SK-N-SH (cell line): ENCODE measurements at regions not wholly inside any gene's neighbourhood (a gene's known extent, or its start where the extent isn't known, plus 50 kb on each side); places are given as distances from the start of the nearest gene placed in this dataset.

Source experiments
- CTCF ChIA-PET: fragments of 300-600, 350-600 bp; formaldehyde crosslinking; extraction: SDS; loops from one replicate; lab custom pipeline; 2021; lab: Yijun Ruan, JAX
- POLR2A ChIA-PET: fragments of 350-600 bp; sonication (Branson Sonifier 250); formaldehyde crosslinking; extraction: SDS; loops from one replicate; lab custom pipeline; 2020; ENCODE audit warnings: antibody characterized with exemption, inconsistent platforms; lab: Yijun Ruan, JAX
- DNase-seq: peaks from one replicate; pipeline ENCODE4 v3.0.0; 2012
- H2AFZ ChIP-seq: fragments of 200-600 bp; sonication (generic); 2 replicates; pipeline ENCODE4 v1.8.1; 2016; ENCODE audit warnings: antibody characterized with exemption, mild to moderate bottlenecking, low read depth
- H3F3A ChIP-seq: fragments of 200-600 bp; sonication (generic); replicated peaks from 2 replicates; pipeline ENCODE3; 2016; ENCODE audit warnings: antibody characterized with exemption, mild to moderate bottlenecking; ENCODE audit not compliant: insufficient read depth
- H3K27ac ChIP-seq, 2 experiments: fragments of 200-500 bp in 1 of 2; fragments of 200-600 bp in 1 of 2; sonication (Bioruptor generic) in 1 of 2; sonication (generic), shearing (Covaris generic) in 1 of 2; 2 replicates each; pipeline versions ENCODE4 v1.5.1 to v1.6.1; 2014 to 2016; ENCODE audit warnings: low read depth in 2 of 2, inconsistent platforms in 1 of 2, low read length in 1 of 2, mild to moderate bottlenecking in 1 of 2, mixed read lengths in 1 of 2
- H3K27me3 ChIP-seq: fragments of 200-600 bp; sonication (generic), shearing (Covaris generic); 2 replicates; pipeline ENCODE4 v1.6.1; 2016; ENCODE audit warnings: mixed run types; ENCODE audit not compliant: insufficient read depth
- H3K36me3 ChIP-seq, 2 experiments: fragments of 200-500 bp in 1 of 2; fragments of 200-600 bp in 1 of 2; sonication (Bioruptor generic) in 1 of 2; sonication (generic) in 1 of 2; replicated peaks in 1 of 2; 2 replicates each; pipeline versions ENCODE3 to v1.5.1; 2014 to 2016; ENCODE audit warnings: low read length in 1 of 2, mild to moderate bottlenecking in 1 of 2; ENCODE audit not compliant: insufficient read depth in 2 of 2, control insufficient read depth in 1 of 2
- H3K4me1 ChIP-seq, 2 experiments: fragments of 200-500 bp in 1 of 2; fragments of 200-600 bp in 1 of 2; sonication (Bioruptor generic) in 1 of 2; sonication (generic), shearing (Covaris generic) in 1 of 2; 2 replicates each; pipeline versions ENCODE4 v1.5.1 to v1.6.1; 2014 to 2016; ENCODE audit warnings: low read depth in 1 of 2, low read length in 1 of 2, mixed run types in 1 of 2; ENCODE audit not compliant: insufficient read depth in 2 of 2, control insufficient read depth in 1 of 2
- H3K4me2 ChIP-seq: fragments of 200-600 bp; sonication (generic), shearing (Covaris generic); 2 replicates; pipeline ENCODE4 v1.6.1; 2017; ENCODE audit warnings: mixed run types
- H3K4me3 ChIP-seq, 2 experiments: fragments of 200-500 bp in 1 of 2; fragments of 200-600 bp in 1 of 2; sonication (Bioruptor generic) in 1 of 2; sonication (generic), shearing (Covaris generic) in 1 of 2; 2 replicates each; pipeline versions ENCODE4 v1.5.1 to v1.8.1; 2014 to 2016; ENCODE audit warnings: low read depth in 2 of 2, inconsistent platforms in 1 of 2, low read length in 1 of 2, mild to moderate bottlenecking in 1 of 2, mixed read lengths in 1 of 2, moderate library complexity in 1 of 2
- H3K79me2 ChIP-seq: fragments of 200-600 bp; sonication (generic); 2 replicates; pipeline ENCODE4 v1.8.1; 2017; ENCODE audit warnings: mild to moderate bottlenecking; ENCODE audit not compliant: insufficient read depth
- H3K9ac ChIP-seq: fragments of 200-600 bp; sonication (generic); 2 replicates; pipeline ENCODE4 v1.6.1; 2017; ENCODE audit warnings: mixed run types
- H3K9me2 ChIP-seq: fragments of 200-600 bp; sonication (generic); 2 replicates; pipeline ENCODE4 v1.6.1; 2017; ENCODE audit warnings: mixed run types
- H3K9me3 ChIP-seq: fragments of 200-600 bp; sonication (generic); 2 replicates; pipeline ENCODE4 v1.6.1; 2017; ENCODE audit warnings: mixed run types, mild to moderate bottlenecking, moderate library complexity
- H4K20me1 ChIP-seq: fragments of 200-600 bp; sonication (generic); 2 replicates; pipeline ENCODE4 v1.6.1; 2017; ENCODE audit warnings: mild to moderate bottlenecking, mixed run types; ENCODE audit not compliant: insufficient read depth
- CHD2 ChIP-seq: fragments of 150-350 bp; IDR thresholded peaks from 2 replicates; pipeline ENCODE4 v1.6.1; 2018; ENCODE audit warnings: low read length; ENCODE audit not compliant: partially characterized antibody
- EP300 ChIP-seq, 2 experiments: IDR thresholded peaks; 2 replicates each; pipeline versions ENCODE4 v1.4.0 to v1.6.1; 2012; ENCODE audit warnings: borderline replicate concordance in 1 of 2, low read depth in 1 of 2, low read length in 1 of 2
- EZH2phosphoT487 ChIP-seq: fragments of 200-600 bp; sonication (generic); IDR thresholded peaks from 2 replicates; pipeline ENCODE4 v1.6.1; 2017; ENCODE audit warnings: low read depth, mixed run types, mild to moderate bottlenecking, antibody characterized with exemption, moderate library complexity, borderline replicate concordance
- FOXJ3 ChIP-seq: sonication (generic); formaldehyde crosslinking; IDR thresholded peaks from 2 replicates; pipeline ENCODE4 v1.5.1; 2020; ENCODE audit warnings: mild to moderate bottlenecking, missing genetic modification reagents
- GABPA ChIP-seq: IDR thresholded peaks from 2 replicates; pipeline ENCODE4 v1.4.0; 2012; ENCODE audit warnings: low read depth, mild to moderate bottlenecking
- GATA2 ChIP-seq: sonication (generic); formaldehyde crosslinking; IDR thresholded peaks from 2 replicates; pipeline ENCODE4 v1.5.0; 2020; ENCODE audit warnings: mild to moderate bottlenecking, missing genetic modification reagents
- IRF3 ChIP-seq: fragments of 150-350 bp; IDR thresholded peaks from 2 replicates; pipeline ENCODE4 v1.6.1; 2016; ENCODE audit warnings: mild to moderate bottlenecking, low read depth, low read length
- MAX ChIP-seq: IDR thresholded peaks from 2 replicates; pipeline ENCODE4 v1.4.0; 2012; ENCODE audit warnings: low read depth
- MEF2A ChIP-seq: IDR thresholded peaks from 2 replicates; pipeline ENCODE4 v1.4.0; 2012; ENCODE audit warnings: low read depth, borderline replicate concordance
- NRF1 ChIP-seq: IDR thresholded peaks from 2 replicates; pipeline ENCODE4 v1.6.1; 2012; ENCODE audit warnings: low read depth, mild to moderate bottlenecking, low read length
- POLR2AphosphoS5 ChIP-seq: IDR thresholded peaks from 2 replicates; pipeline ENCODE4 v1.6.1; 2012; ENCODE audit warnings: low read depth, low read length
- SIN3A ChIP-seq: IDR thresholded peaks from 2 replicates; pipeline ENCODE4 v1.6.1; 2012; ENCODE audit warnings: low read depth, mild to moderate bottlenecking, low read length, moderate library complexity, borderline replicate concordance
- TCF12 ChIP-seq: IDR thresholded peaks from 2 replicates; pipeline ENCODE4 v1.4.0; 2012
- TEAD4 ChIP-seq: IDR thresholded peaks from 2 replicates; pipeline ENCODE4 v1.4.0; 2012; ENCODE audit warnings: mild to moderate bottlenecking, borderline replicate concordance; ENCODE audit not compliant: insufficient read depth
- YY1 ChIP-seq: IDR thresholded peaks from 2 replicates; pipeline ENCODE4 v1.4.0; 2012; ENCODE audit warnings: low read depth, mild to moderate bottlenecking
- WGBS: methylation state at CpG from one replicate; pipeline ENCODE4 v1.1.6; 2017; ENCODE audit warnings: low lambda C conversion rate; 5-methylcytosine and 5-hydroxymethylcytosine counted together
- TF ChIP-seq, protein P1 (sequence below): fragments of 150-350 bp; IDR thresholded peaks from 2 replicates; pipeline ENCODE4 v1.6.1; 2017; ENCODE audit warnings: antibody characterized with exemption, low read length, low read depth, borderline replicate concordance
- TF ChIP-seq, protein P2 (sequence below): IDR thresholded peaks from 2 replicates; pipeline ENCODE4 v1.6.1; 2012; ENCODE audit warnings: mild to moderate bottlenecking, low read depth, low read length, moderate library complexity
- TF ChIP-seq, protein P3 (sequence below): IDR thresholded peaks from 2 replicates; pipeline ENCODE4 v1.4.0; 2012; ENCODE audit warnings: low read depth, borderline replicate concordance
- TF ChIP-seq, protein P4 (sequence below): fragments of 200-600 bp; sonication (generic); IDR thresholded peaks from 2 replicates; pipeline ENCODE4 v1.6.1; 2017; ENCODE audit warnings: antibody characterized with exemption, mild to moderate bottlenecking, moderate library complexity
- TF ChIP-seq, protein P5 (sequence below): IDR thresholded peaks from 2 replicates; pipeline ENCODE4 v1.4.0; 2012; ENCODE audit warnings: low read depth, borderline replicate concordance

DNA sequence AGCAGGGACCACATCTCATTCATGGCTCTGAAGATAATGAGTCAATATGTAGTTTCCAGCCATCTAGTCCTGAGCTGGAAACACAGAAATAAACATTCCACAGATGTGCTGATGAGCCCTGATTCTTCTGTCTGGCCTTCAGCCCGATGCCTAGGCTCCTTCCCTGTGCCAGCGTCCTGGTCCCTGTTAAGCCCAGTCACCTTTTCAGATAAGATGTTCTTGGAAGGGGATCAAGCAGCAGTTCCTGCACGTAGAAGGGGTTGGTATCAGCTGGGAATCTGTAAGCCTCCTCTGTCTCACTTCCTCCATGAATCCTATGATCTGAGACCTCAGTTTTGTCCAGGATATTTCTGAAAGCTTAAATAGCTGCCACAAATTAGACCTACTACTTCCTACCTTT, 149.3 kb downstream of the TTC32 start:
- H3K27ac ChIP-seq = no peak overlapping the region
- ChIA-PET CTCF (no interaction called here), POLR2A (no interaction called here)
- TF ChIP-seq MEF2A (no peak), IRF3 (no peak), GABPA (no peak), MAX (no peak), POLR2AphosphoS5 (no peak), FOXJ3 (CRISPR knock-in tag) (no peak), TEAD4 (no peak), EZH2phosphoT487 (no peak), TCF12 (no peak), SIN3A (no peak), GATA2 (CRISPR knock-in tag) (no peak), NRF1 (no peak), YY1 (no peak), CHD2 (no peak), EP300 (IDR thresholded peaks at IDR 0.05; ENCODE audit: borderline replicate concordance in 1 of 2, low read depth in 1 of 2, low read length in 1 of 2) (no peak)
- TF ChIP-seq, protein P1, sequence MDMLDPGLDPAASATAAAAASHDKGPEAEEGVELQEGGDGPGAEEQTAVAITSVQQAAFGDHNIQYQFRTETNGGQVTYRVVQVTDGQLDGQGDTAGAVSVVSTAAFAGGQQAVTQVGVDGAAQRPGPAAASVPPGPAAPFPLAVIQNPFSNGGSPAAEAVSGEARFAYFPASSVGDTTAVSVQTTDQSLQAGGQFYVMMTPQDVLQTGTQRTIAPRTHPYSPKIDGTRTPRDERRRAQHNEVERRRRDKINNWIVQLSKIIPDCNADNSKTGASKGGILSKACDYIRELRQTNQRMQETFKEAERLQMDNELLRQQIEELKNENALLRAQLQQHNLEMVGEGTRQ = no peak
- TF ChIP-seq, protein P2, sequence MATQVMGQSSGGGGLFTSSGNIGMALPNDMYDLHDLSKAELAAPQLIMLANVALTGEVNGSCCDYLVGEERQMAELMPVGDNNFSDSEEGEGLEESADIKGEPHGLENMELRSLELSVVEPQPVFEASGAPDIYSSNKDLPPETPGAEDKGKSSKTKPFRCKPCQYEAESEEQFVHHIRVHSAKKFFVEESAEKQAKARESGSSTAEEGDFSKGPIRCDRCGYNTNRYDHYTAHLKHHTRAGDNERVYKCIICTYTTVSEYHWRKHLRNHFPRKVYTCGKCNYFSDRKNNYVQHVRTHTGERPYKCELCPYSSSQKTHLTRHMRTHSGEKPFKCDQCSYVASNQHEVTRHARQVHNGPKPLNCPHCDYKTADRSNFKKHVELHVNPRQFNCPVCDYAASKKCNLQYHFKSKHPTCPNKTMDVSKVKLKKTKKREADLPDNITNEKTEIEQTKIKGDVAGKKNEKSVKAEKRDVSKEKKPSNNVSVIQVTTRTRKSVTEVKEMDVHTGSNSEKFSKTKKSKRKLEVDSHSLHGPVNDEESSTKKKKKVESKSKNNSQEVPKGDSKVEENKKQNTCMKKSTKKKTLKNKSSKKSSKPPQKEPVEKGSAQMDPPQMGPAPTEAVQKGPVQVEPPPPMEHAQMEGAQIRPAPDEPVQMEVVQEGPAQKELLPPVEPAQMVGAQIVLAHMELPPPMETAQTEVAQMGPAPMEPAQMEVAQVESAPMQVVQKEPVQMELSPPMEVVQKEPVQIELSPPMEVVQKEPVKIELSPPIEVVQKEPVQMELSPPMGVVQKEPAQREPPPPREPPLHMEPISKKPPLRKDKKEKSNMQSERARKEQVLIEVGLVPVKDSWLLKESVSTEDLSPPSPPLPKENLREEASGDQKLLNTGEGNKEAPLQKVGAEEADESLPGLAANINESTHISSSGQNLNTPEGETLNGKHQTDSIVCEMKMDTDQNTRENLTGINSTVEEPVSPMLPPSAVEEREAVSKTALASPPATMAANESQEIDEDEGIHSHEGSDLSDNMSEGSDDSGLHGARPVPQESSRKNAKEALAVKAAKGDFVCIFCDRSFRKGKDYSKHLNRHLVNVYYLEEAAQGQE = no peak
- TF ChIP-seq, protein P3, sequence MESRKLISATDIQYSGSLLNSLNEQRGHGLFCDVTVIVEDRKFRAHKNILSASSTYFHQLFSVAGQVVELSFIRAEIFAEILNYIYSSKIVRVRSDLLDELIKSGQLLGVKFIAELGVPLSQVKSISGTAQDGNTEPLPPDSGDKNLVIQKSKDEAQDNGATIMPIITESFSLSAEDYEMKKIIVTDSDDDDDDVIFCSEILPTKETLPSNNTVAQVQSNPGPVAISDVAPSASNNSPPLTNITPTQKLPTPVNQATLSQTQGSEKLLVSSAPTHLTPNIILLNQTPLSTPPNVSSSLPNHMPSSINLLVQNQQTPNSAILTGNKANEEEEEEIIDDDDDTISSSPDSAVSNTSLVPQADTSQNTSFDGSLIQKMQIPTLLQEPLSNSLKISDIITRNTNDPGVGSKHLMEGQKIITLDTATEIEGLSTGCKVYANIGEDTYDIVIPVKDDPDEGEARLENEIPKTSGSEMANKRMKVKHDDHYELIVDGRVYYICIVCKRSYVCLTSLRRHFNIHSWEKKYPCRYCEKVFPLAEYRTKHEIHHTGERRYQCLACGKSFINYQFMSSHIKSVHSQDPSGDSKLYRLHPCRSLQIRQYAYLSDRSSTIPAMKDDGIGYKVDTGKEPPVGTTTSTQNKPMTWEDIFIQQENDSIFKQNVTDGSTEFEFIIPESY = no peak
- TF ChIP-seq, protein P4, sequence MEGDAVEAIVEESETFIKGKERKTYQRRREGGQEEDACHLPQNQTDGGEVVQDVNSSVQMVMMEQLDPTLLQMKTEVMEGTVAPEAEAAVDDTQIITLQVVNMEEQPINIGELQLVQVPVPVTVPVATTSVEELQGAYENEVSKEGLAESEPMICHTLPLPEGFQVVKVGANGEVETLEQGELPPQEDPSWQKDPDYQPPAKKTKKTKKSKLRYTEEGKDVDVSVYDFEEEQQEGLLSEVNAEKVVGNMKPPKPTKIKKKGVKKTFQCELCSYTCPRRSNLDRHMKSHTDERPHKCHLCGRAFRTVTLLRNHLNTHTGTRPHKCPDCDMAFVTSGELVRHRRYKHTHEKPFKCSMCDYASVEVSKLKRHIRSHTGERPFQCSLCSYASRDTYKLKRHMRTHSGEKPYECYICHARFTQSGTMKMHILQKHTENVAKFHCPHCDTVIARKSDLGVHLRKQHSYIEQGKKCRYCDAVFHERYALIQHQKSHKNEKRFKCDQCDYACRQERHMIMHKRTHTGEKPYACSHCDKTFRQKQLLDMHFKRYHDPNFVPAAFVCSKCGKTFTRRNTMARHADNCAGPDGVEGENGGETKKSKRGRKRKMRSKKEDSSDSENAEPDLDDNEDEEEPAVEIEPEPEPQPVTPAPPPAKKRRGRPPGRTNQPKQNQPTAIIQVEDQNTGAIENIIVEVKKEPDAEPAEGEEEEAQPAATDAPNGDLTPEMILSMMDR = no peak
- TF ChIP-seq, protein P5, sequence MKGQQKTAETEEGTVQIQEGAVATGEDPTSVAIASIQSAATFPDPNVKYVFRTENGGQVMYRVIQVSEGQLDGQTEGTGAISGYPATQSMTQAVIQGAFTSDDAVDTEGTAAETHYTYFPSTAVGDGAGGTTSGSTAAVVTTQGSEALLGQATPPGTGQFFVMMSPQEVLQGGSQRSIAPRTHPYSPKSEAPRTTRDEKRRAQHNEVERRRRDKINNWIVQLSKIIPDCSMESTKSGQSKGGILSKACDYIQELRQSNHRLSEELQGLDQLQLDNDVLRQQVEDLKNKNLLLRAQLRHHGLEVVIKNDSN = no peak
- H3K27me3 ChIP-seq = peaks cover 33% of the 10 kb centered on the region; the same call in 1 of the 2 replicates
- whole genome bisulfite sequencing = 31% methylated on average over 3 of the region's 3 CpGs
- H3K79me2 ChIP-seq = no peaks in the 10 kb centered on the region
- no peaks in the 10 kb centered on the region for H3F3A ChIP-seq
- DNase-seq = no peak
- H3K4me1 ChIP-seq = no peaks in the 10 kb centered on the region; a peak in 1 of 4 replicates
- H3K4me2 ChIP-seq = no peak overlapping the region
- no peaks in the 10 kb centered on the region for H3K9me3 ChIP-seq
- H3K36me3 ChIP-seq = no peaks in the 10 kb centered on the region
- no peak overlapping the region for H2AFZ ChIP-seq
- H3K9ac ChIP-seq = no peak overlapping the region
- H4K20me1 ChIP-seq = no peaks in the 10 kb centered on the region
- H3K4me3 ChIP-seq = no peak overlapping the region
- H3K9me2 ChIP-seq = no peaks in the 10 kb centered on the region
